ENCODE measurements at regions not wholly inside any gene's neighbourhood (a gene's known extent, or its start where the extent isn't known, plus 50 kb on each side); places are given as distances from the start of the nearest gene placed in this dataset.

GRCh38 chr17:77697480-77698400, 260.8 kb upstream of the TNRC6C start:
- H3K4me1 ChIP-seq (replicated peaks in 1 of 2; ENCODE audit: control insufficient read depth in 2 of 2, insufficient read depth in 2 of 2, low read length in 2 of 2), result no peaks in the 10 kb centered on the region
- ChIA-PET CTCF (ENCODE audit: low intra/inter-chr PET ratio) (no interaction called here), POLR2A (no interaction called here)
- FAIRE-seq (no peak), ATAC-seq (no peak), DNase-seq (ENCODE audit: extremely low read depth in 1 of 4, low spot score in 3 of 4) (no peak)
- in situ Hi-C loops (cut with MboI) (no loop called here), intact Hi-C loops (cut with micrococcal nuclease) (no loop called here)
- under 1% methylated on average over 16 of the region's 16 CpGs for WGBS (ENCODE audit: insufficient coverage, low coverage, missing lambda C conversion rate)
- H3K4me2 ChIP-seq (ENCODE audit: insufficient read depth, low read length), result no peak overlapping the region
- H3K9me1 ChIP-seq (ENCODE audit: control insufficient read depth, insufficient read depth, low read length), result no peaks in the 10 kb centered on the region
- TF ChIP-seq ETV5 (CRISPR knock-in tag; IDR thresholded peaks at IDR 0.05; ENCODE audit: low read depth), result no peak
- no peak for TF ChIP-seq HNRNPUL1 (IDR thresholded peaks at IDR 0.05; ENCODE audit: low read length)
- TF ChIP-seq ZBTB12 (CRISPR knock-in tag; IDR thresholded peaks at IDR 0.05), result no peak
- TF ChIP-seq PTBP1 (IDR thresholded peaks at IDR 0.05; ENCODE audit: low read depth, low read length), result no peak
- TF ChIP-seq GMEB1 (CRISPR knock-in tag; IDR thresholded peaks at IDR 0.05), result no peak
- TF ChIP-seq SPI1 (IDR thresholded peaks at IDR 0.05; ENCODE audit: borderline replicate concordance, low read depth, low read length), result no peak
- no peak for TF ChIP-seq MAFF (IDR thresholded peaks at IDR 0.05; ENCODE audit: low read length)
- TF ChIP-seq HMG20A (CRISPR knock-in tag; conservative IDR thresholded peaks at IDR 0.05), result no peak
- TF ChIP-seq CBX2 (IDR thresholded peaks at IDR 0.05; ENCODE audit: insufficient read depth, low read length, poor library complexity, severe bottlenecking), result no peak
- no peak for TF ChIP-seq CHCHD3 (CRISPR knock-in tag; IDR thresholded peaks at IDR 0.05)
- no peak for TF ChIP-seq RAD21 (CRISPR knock-in tag; conservative IDR thresholded peaks at IDR 0.05 in 1 of 2, IDR thresholded peaks at IDR 0.05 in 1 of 2)
- no peak overlapping the region for H2AFZ ChIP-seq (ENCODE audit: low read depth, low read length)
- no peak overlapping the region for H3K9ac ChIP-seq (ENCODE audit: insufficient read depth in 1 of 2, low read depth in 2 of 2, low read length in 2 of 2)
- no peak overlapping the region for H3K4me3 ChIP-seq
- H3K27me3 ChIP-seq (ENCODE audit: control insufficient read depth in 2 of 2, insufficient read depth in 2 of 2, low read length in 2 of 2), result peaks cover 36 to 76% of the 10 kb centered on the region in 2 experiments
- H3K79me2 ChIP-seq (ENCODE audit: control insufficient read depth, insufficient read depth, low read length), result no peaks in the 10 kb centered on the region
- H3K9me3 ChIP-seq (replicated peaks; ENCODE audit: control insufficient read depth, insufficient read depth, low read depth, low read length), result no peaks in the 10 kb centered on the region
- H4K20me1 ChIP-seq (replicated peaks; ENCODE audit: control insufficient read depth, insufficient read depth, low read length), result 0 out of 2 replicates have a peak, but pooled peaks cover 9% of the 10 kb centered on the region
- no peaks in the 10 kb centered on the region for H3K36me3 ChIP-seq (ENCODE audit: control insufficient read depth, insufficient read depth, low read length)
- no TSS peak for BruUV-seq (replicated peaks)
- no peak overlapping the region for H3K27ac ChIP-seq (ENCODE audit: extremely low read depth, low read depth, low read length)
